A172 (cell line): ENCODE measurements at regions not wholly inside any gene's neighbourhood (a gene's known extent, or its start where the extent isn't known, plus 50 kb on each side); places are given as distances from the start of the nearest gene placed in this dataset.
A peak's percentile ranks its signal among the peaks of the same experiment; 100 is the strongest.

ENCODE experiments used
- DNase-seq: peaks from one replicate; pipeline ENCODE4 v3.0.0-alpha.2; 2015; ENCODE audit warnings: low spot score

- DNase-seq, result no peak
Observed at GRCh38 chr4:110778521-110778920, 155.6 kb upstream of the PITX2 start.

- no peak for DNase-seq
Observed at GRCh38 chr4:110780538-110780937, 157.7 kb upstream of the PITX2 start.

- no peak for DNase-seq
Observed at GRCh38 chr4:110781944-110782343, 159.1 kb upstream of the PITX2 start.

- no peak for DNase-seq
Observed at GRCh38 chr4:110787109-110787508, 164.2 kb upstream of the PITX2 start.

- no peak for DNase-seq
Observed at GRCh38 chr4:110787707-110788106, 164.8 kb upstream of the PITX2 start.

GRCh38 chr4:110788302-110788701 lies 165.4 kb upstream of the PITX2 start:
- DNase-seq, result no peak

- DNase-seq, result no peak
Observed at GRCh38 chr4:110792036-110792435, 169.2 kb upstream of the PITX2 start.

GRCh38 chr4:110793381-110793801 lies 170.5 kb upstream of the PITX2 start:
- DNase-seq, result peak; percentile 18

GRCh38 chr4:110793890-110794554 lies 171.1 kb upstream of the PITX2 start:
- no peak for DNase-seq

- no peak for DNase-seq
Observed at GRCh38 chr4:110795971-110796370, 173.1 kb upstream of the PITX2 start.

- no peak for DNase-seq
Observed at GRCh38 chr4:110797486-110797885, 174.6 kb upstream of the PITX2 start.

- DNase-seq, result no peak
Observed at GRCh38 chr4:110798687-110799086, 175.8 kb upstream of the PITX2 start.

GRCh38 chr4:110799211-110799610 lies 176.3 kb upstream of the PITX2 start:
- no peak for DNase-seq

- DNase-seq, result no peak
Observed at GRCh38 chr4:110801591-110801990, 178.7 kb upstream of the PITX2 start.

GRCh38 chr4:110808351-110808878 lies 185.5 kb upstream of the PITX2 start:
- DNase-seq, result peak; percentile 59

- DNase-seq, result no peak
Observed at GRCh38 chr4:110815950-110816349, 193.1 kb upstream of the PITX2 start.

- DNase-seq, result no peak
Observed at GRCh38 chr4:110816367-110816766, 193.5 kb upstream of the PITX2 start.

- DNase-seq, result no peak
Observed at GRCh38 chr4:110821186-110821585, 198.3 kb upstream of the PITX2 start.

- peak; percentile 43 for DNase-seq
Observed at GRCh38 chr4:110823251-110823650, 200.4 kb upstream of the PITX2 start.

GRCh38 chr4:110824344-110824743 lies 201.5 kb upstream of the PITX2 start:
- DNase-seq, result no peak

- no peak for DNase-seq
Observed at GRCh38 chr4:110826656-110827055, 203.8 kb upstream of the PITX2 start.

- DNase-seq, result no peak
Observed at GRCh38 chr4:110830461-110830860, 207.6 kb upstream of the PITX2 start.

GRCh38 chr4:110837896-110838450 lies 215.1 kb upstream of the PITX2 start:
- DNase-seq, result no peak

- peak; percentile 21 for DNase-seq
Observed at GRCh38 chr4:110840221-110840654, 217.4 kb upstream of the PITX2 start.
